PC-9 (cell line): ENCODE measurements at regions not wholly inside any gene's neighbourhood (a gene's known extent, or its start where the extent isn't known, plus 50 kb on each side); places are given as distances from the start of the nearest gene placed in this dataset.

ENCODE experiments used
- BruUV-seq: library from RNA; stranded (reverse); fragments of 400-500 nt; replicated peaks from 2 replicates; lab custom pipeline; 2021; lab: Mats Ljungman, UMichigan
- CTCF ChIA-PET: fragments of 300-600 bp; sonication (Branson Sonifier 250); formaldehyde crosslinking; loops from one replicate; lab custom pipeline; 2022; ENCODE audit warnings: antibody characterized with exemption; lab: Charles Lee
- POLR2A ChIA-PET: fragments of 300-600 bp; sonication (Branson Sonifier 250); formaldehyde crosslinking; loops from one replicate; lab custom pipeline; 2022; ENCODE audit warnings: antibody characterized with exemption; ENCODE audit not compliant: unreplicated experiment; lab: Charles Lee
- DNase-seq, 2 experiments: peaks; one replicate each; pipeline versions ENCODE4 v3.0.0 to v3.0.0-alpha.2; 2015 to 2022; ENCODE audit warnings: mixed read lengths in 1 of 2
- H2AFZ ChIP-seq: fragments of 200-600 bp; sonication (generic); 2 replicates; pipeline ENCODE4 v1.8.1; 2017; ENCODE audit warnings: antibody characterized with exemption
- H3F3A ChIP-seq: fragments of 200-600 bp; sonication (generic); 2 replicates; pipeline ENCODE4 v1.8.1; 2017; ENCODE audit warnings: antibody characterized with exemption, mild to moderate bottlenecking, low read depth; ENCODE audit not compliant: insufficient read depth
- H3K27ac ChIP-seq: fragments of 200-600 bp; sonication (generic); 2 replicates; pipeline ENCODE4 v1.6.1; 2016; ENCODE audit warnings: mixed run types
- H3K27me3 ChIP-seq: fragments of 200-600 bp; sonication (generic); 2 replicates; pipeline ENCODE4 v1.6.1; 2016; ENCODE audit warnings: low read depth, mixed run types; ENCODE audit not compliant: insufficient read depth
- H3K36me3 ChIP-seq: fragments of 200-600 bp; sonication (generic); 2 replicates; pipeline ENCODE4 v1.6.1; 2016; ENCODE audit warnings: low read depth, mixed run types
- H3K4me1 ChIP-seq: fragments of 200-600 bp; sonication (generic); replicated peaks from 2 replicates; pipeline ENCODE4 v1.6.1; 2016; ENCODE audit warnings: mixed run types; ENCODE audit not compliant: insufficient read depth
- H3K4me2 ChIP-seq: fragments of 200-600 bp; sonication (generic); 2 replicates; pipeline ENCODE4 v1.6.1; 2017; ENCODE audit warnings: mixed run types
- H3K4me3 ChIP-seq: fragments of 200-600 bp; sonication (generic); 2 replicates; pipeline ENCODE4 v1.6.1; 2016; ENCODE audit warnings: mixed run types
- H3K79me2 ChIP-seq: fragments of 200-600 bp; sonication (generic); 2 replicates; pipeline ENCODE4 v1.6.1; 2017; ENCODE audit warnings: low read depth, mixed run types
- H3K9me2 ChIP-seq: fragments of 200-600 bp; sonication (generic); 2 replicates; pipeline ENCODE4 v1.8.1; 2017; ENCODE audit warnings: mild to moderate bottlenecking; ENCODE audit not compliant: insufficient read depth
- H3K9me3 ChIP-seq: fragments of 200-600 bp; sonication (generic); 2 replicates; pipeline ENCODE4 v1.8.1; 2016; ENCODE audit warnings: low read depth; ENCODE audit not compliant: insufficient read depth
- H4K20me1 ChIP-seq: fragments of 200-600 bp; sonication (generic); 2 replicates; pipeline ENCODE4 v1.8.1; 2017; ENCODE audit not compliant: insufficient read depth
- CTCF ChIP-seq: fragments of 200-600 bp; sonication (generic); conservative IDR thresholded peaks from 2 replicates; pipeline ENCODE4 v1.6.1; 2017; ENCODE audit warnings: mixed run types, antibody characterized with exemption, mild to moderate bottlenecking, moderate library complexity
- EZH2 ChIP-seq: fragments of 200-600 bp; sonication (generic); IDR thresholded peaks from 2 replicates; pipeline ENCODE4 v1.8.0; 2017; ENCODE audit warnings: antibody characterized with exemption, low read depth
- intact Hi-C: fragments of 100-400 bp; cut with micrococcal nuclease; formaldehyde crosslinking; loops from one replicate; pipeline ENCODE4 v1.10.0; 2022; ENCODE audit not compliant: unreplicated experiment

- H3F3A ChIP-seq, result no peaks in the 10 kb centered on the region
- no peak for DNase-seq
- no TSS peak for BruUV-seq
- H4K20me1 ChIP-seq, result no peaks in the 10 kb centered on the region
- no peaks in the 10 kb centered on the region for H3K9me2 ChIP-seq
- no peak overlapping the region for H3K27ac ChIP-seq
- no peak overlapping the region for H3K4me2 ChIP-seq
- TF ChIP-seq EZH2, result no peak
- no peak for TF ChIP-seq CTCF
- no peaks in the 10 kb centered on the region for H3K9me3 ChIP-seq
- ChIA-PET POLR2A (interaction anchor here (0.6 kb wide), 1 partner anchor 332 kb away, joined by 3 read pairs; no protein-coding TSS in a partner anchor), CTCF (interaction anchor here (0.6 kb wide), 1 partner anchor 143 kb away, joined by 15 read pairs; no protein-coding TSS in a partner anchor)
- H3K27me3 ChIP-seq, result no peaks in the 10 kb centered on the region
- H3K79me2 ChIP-seq, result no peaks in the 10 kb centered on the region
- intact Hi-C loops, result no loop called here
- no peak overlapping the region for H2AFZ ChIP-seq
- H3K4me3 ChIP-seq, result no peak overlapping the region
- H3K36me3 ChIP-seq, result no peaks in the 10 kb centered on the region
- H3K4me1 ChIP-seq, result no peaks in the 10 kb centered on the region
Observed at GRCh38 chr6:10323018-10323417, 91.9 kb downstream of the TFAP2A start.

- no peak overlapping the region for H3K4me2 ChIP-seq
- H3K4me3 ChIP-seq, result no peak overlapping the region
- H3K36me3 ChIP-seq, result no peaks in the 10 kb centered on the region
- BruUV-seq, result no TSS peak
- no peak for DNase-seq
- no peak overlapping the region for H2AFZ ChIP-seq
- H3K4me1 ChIP-seq, result peaks cover 8% of the 10 kb centered on the region
- no peaks in the 10 kb centered on the region for H3K79me2 ChIP-seq
- POLR2A ChIA-PET, result no interaction called here
- H3K9me3 ChIP-seq, result no peaks in the 10 kb centered on the region
- no peaks in the 10 kb centered on the region for H3K27me3 ChIP-seq
- H3K27ac ChIP-seq, result no peak overlapping the region
- TF ChIP-seq EZH2 (no peak), CTCF (no peak)
- intact Hi-C loops, result no loop called here
- H3F3A ChIP-seq, result peaks cover 9% of the 10 kb centered on the region; the same call in 1 of the 2 replicates
- H3K9me2 ChIP-seq, result no peaks in the 10 kb centered on the region
- no peaks in the 10 kb centered on the region for H4K20me1 ChIP-seq
- CTCF ChIA-PET, result no interaction called here
Observed at GRCh38 chr6:10320291-10320690, 94.6 kb downstream of the TFAP2A start.

GRCh38 chr6:10316373-10316721 lies 98.5 kb downstream of the TFAP2A start:
- intact Hi-C loops, result no loop called here
- peaks cover 9% of the 10 kb centered on the region; the same call in 1 of the 2 replicates for H3F3A ChIP-seq
- POLR2A ChIA-PET, result interaction anchor here (0.6 kb wide), 1 partner anchor 71 kb away, joined by 4 read pairs; no protein-coding TSS in a partner anchor
- peaks cover 9% of the 10 kb centered on the region for H3K4me1 ChIP-seq
- peak overlapping the region; percentile 70 for H3K4me2 ChIP-seq
- no peaks in the 10 kb centered on the region for H3K9me3 ChIP-seq
- peak overlapping the region; percentile 49 for H3K27ac ChIP-seq
- no peaks in the 10 kb centered on the region for H4K20me1 ChIP-seq
- no peaks in the 10 kb centered on the region for H3K79me2 ChIP-seq
- H3K9me2 ChIP-seq, result no peaks in the 10 kb centered on the region
- no TSS peak for BruUV-seq
- no peaks in the 10 kb centered on the region for H3K27me3 ChIP-seq
- CTCF ChIA-PET, result interaction anchor here (0.7 to 0.9 kb wide), 2 partner anchors 99 to 206 kb away, joined by 5 to 9 read pairs; partner anchors contain the start of gene TFAP2A
- no peak for TF ChIP-seq CTCF
- no peak for TF ChIP-seq EZH2
- peak overlapping the region; percentile 22; the same call in 1 of the 2 replicates for H3K4me3 ChIP-seq
- no peaks in the 10 kb centered on the region for H3K36me3 ChIP-seq
- DNase-seq, result peak; percentile 75 to 79
- peak overlapping the region; percentile 81 for H2AFZ ChIP-seq
